Liver (tissue), 7 donors: ENCODE measurements at regions not wholly inside any gene's neighbourhood (a gene's known extent, or its start where the extent isn't known, plus 50 kb on each side); places are given as distances from the start of the nearest gene placed in this dataset.

ENCODE experiments used
- DNase-seq: peaks from one replicate; pipeline ENCODE4 v3.0.0-alpha.2; 2017; ENCODE audit warnings: low spot score
- H3K27ac ChIP-seq, 2 donors: one replicate each; pipeline ENCODE4 v1.7.0; 2013; ENCODE audit warnings: inconsistent platforms in 2 of 2, low read length in 2 of 2, control low read depth in 1 of 2, low read depth in 1 of 2, mild to moderate bottlenecking in 1 of 2
- H3K27me3 ChIP-seq, 4 donors: one replicate each; pipeline versions ENCODE4 v1.6.1 to v1.7.0; 2013; ENCODE audit warnings: low read length in 3 of 4, inconsistent platforms in 1 of 4, mild to moderate bottlenecking in 1 of 4, moderate library complexity in 1 of 4; ENCODE audit not compliant: control insufficient read depth in 4 of 4, insufficient read depth in 4 of 4
- H3K36me3 ChIP-seq, 4 donors: one replicate each; pipeline versions ENCODE4 v1.6.1 to v1.7.0; 2013; ENCODE audit warnings: low read length in 3 of 4, mild to moderate bottlenecking in 3 of 4, low read depth in 1 of 4, moderate library complexity in 1 of 4; ENCODE audit not compliant: control insufficient read depth in 4 of 4, insufficient read depth in 3 of 4
- H3K4me1 ChIP-seq, 4 donors: one replicate each; pipeline versions ENCODE4 v1.6.1 to v1.7.0; 2013; ENCODE audit warnings: low read length in 3 of 4, mild to moderate bottlenecking in 3 of 4, moderate library complexity in 1 of 4; ENCODE audit not compliant: control insufficient read depth in 4 of 4, insufficient read depth in 4 of 4
- H3K4me3 ChIP-seq, 3 donors: one replicate each; pipeline versions ENCODE4 v1.6.1 to v1.7.0; 2013; ENCODE audit warnings: low read length in 3 of 3, control low read depth in 1 of 3, low read depth in 1 of 3, mild to moderate bottlenecking in 1 of 3
- H3K9ac ChIP-seq, 2 donors: one replicate each; pipeline ENCODE4 v1.7.0; 2013; ENCODE audit warnings: low read length in 2 of 2, mild to moderate bottlenecking in 2 of 2, moderate library complexity in 2 of 2, control low read depth in 1 of 2, low read depth in 1 of 2
- H3K9me3 ChIP-seq, 4 donors: one replicate each; pipeline versions ENCODE4 v1.6.1 to v1.7.0; 2013; ENCODE audit warnings: low read length in 3 of 4; ENCODE audit not compliant: control insufficient read depth in 4 of 4
- EGR1 ChIP-seq, 2 donors: IDR thresholded peaks; 2 replicates each; pipeline ENCODE4 v1.6.1; 2016 to 2018; ENCODE audit warnings: antibody characterized with exemption in 2 of 2, low read depth in 2 of 2
- FOXA1 ChIP-seq: IDR thresholded peaks from 2 replicates; pipeline ENCODE4 v1.6.1; 2016; ENCODE audit warnings: antibody characterized with exemption
- GABPA ChIP-seq, 2 donors: IDR thresholded peaks in 1 of 2; conservative IDR thresholded peaks in 1 of 2; 2 replicates each; pipeline ENCODE4 v1.6.1; 2016; ENCODE audit warnings: antibody characterized with exemption in 2 of 2, mild to moderate bottlenecking in 1 of 2, moderate library complexity in 1 of 2
- HNF4A ChIP-seq, 2 donors: conservative IDR thresholded peaks; 2 replicates each; pipeline ENCODE4 v1.6.1; 2016; ENCODE audit warnings: antibody characterized with exemption in 2 of 2, mild to moderate bottlenecking in 2 of 2
- JUND ChIP-seq, 2 donors: IDR thresholded peaks; 2 replicates each; pipeline ENCODE4 v1.6.1; 2016; ENCODE audit warnings: antibody characterized with exemption in 2 of 2
- NR2F2 ChIP-seq: IDR thresholded peaks from 2 replicates; pipeline ENCODE4 v1.6.1; 2016; ENCODE audit warnings: antibody characterized with exemption
- SP1 ChIP-seq: IDR thresholded peaks from 2 replicates; pipeline ENCODE4 v1.6.1; 2018; ENCODE audit warnings: antibody characterized with exemption, mild to moderate bottlenecking
- TAF1 ChIP-seq: conservative IDR thresholded peaks from 2 replicates; pipeline ENCODE4 v1.6.1; 2016; ENCODE audit warnings: antibody characterized with exemption, mild to moderate bottlenecking
- YY1 ChIP-seq: IDR thresholded peaks from 2 replicates; pipeline ENCODE4 v1.6.1; 2016; ENCODE audit warnings: antibody characterized with exemption, mild to moderate bottlenecking
- WGBS: extraction: QIAGEN DNeasy Blood & Tissue Kit; methylation state at CpG from one replicate; pipeline ENCODE4 v1.1.7; 2013; 5-methylcytosine and 5-hydroxymethylcytosine counted together
- TF ChIP-seq, protein P1 (sequence below): IDR thresholded peaks from 2 replicates; pipeline ENCODE4 v1.6.1; 2016; ENCODE audit warnings: antibody characterized with exemption
- TF ChIP-seq, protein P2 (sequence below): IDR thresholded peaks from 2 replicates; pipeline ENCODE4 v1.6.1; 2016; ENCODE audit warnings: antibody characterized with exemption
- TF ChIP-seq, protein P3 (sequence below): IDR thresholded peaks from 2 replicates; pipeline ENCODE4 v1.6.1; 2016; ENCODE audit warnings: antibody characterized with exemption
- donor health status: healthy.
- donor health status: healthy.
- donor health status: healthy.
- donor health status: healthy.

DNA sequence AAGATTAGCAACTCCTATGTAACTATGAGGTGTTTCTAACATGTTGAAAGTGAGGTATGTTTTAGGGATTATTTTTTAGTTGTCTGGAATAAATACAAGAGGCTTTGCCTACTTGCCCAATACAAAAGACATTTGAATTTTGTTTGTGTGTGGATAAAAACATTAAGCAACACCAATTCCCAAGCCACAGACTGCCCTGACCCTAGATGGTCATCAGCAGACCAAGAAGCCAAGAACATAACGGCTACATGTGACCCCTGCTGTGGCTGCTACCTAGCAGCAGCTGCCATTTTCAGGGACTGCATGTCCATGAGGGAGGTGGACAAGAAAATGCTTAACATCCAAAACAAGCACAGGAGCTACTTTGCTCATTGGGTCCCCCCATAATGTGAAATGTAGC is 70.5 kb upstream of the QRFPR start:
- H3K36me3 ChIP-seq: no peaks in the 10 kb centered on the region
- H3K4me3 ChIP-seq: no peak overlapping the region
- no peaks in the 10 kb centered on the region for H3K4me1 ChIP-seq
- H3K9me3 ChIP-seq: no peaks in the 10 kb centered on the region
- no peak overlapping the region for H3K27ac ChIP-seq
- 65% methylated on average over 1 of the region's 1 CpG for whole genome bisulfite sequencing
- peaks cover 0 to 3% (median 0%) of the 10 kb centered on the region in 4 donors for H3K27me3 ChIP-seq
- H3K9ac ChIP-seq: no peak overlapping the region
- no peak for DNase-seq
- TF ChIP-seq JUND (IDR thresholded peaks at IDR 0.05) (no peak), NR2F2 (no peak), GABPA (IDR thresholded peaks at IDR 0.05 in 1 of 2, conservative IDR thresholded peaks at IDR 0.05 in 1 of 2) (no peak), SP1 (no peak), HNF4A (conservative IDR thresholded peaks at IDR 0.05) (no peak), EGR1 (IDR thresholded peaks at IDR 0.05; ENCODE audit: low read depth in 2 of 2) (no peak), YY1 (no peak), FOXA1 (no peak)
- TF ChIP-seq, protein P1, sequence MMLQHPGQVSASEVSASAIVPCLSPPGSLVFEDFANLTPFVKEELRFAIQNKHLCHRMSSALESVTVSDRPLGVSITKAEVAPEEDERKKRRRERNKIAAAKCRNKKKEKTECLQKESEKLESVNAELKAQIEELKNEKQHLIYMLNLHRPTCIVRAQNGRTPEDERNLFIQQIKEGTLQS: no peak
- TF ChIP-seq, protein P2, sequence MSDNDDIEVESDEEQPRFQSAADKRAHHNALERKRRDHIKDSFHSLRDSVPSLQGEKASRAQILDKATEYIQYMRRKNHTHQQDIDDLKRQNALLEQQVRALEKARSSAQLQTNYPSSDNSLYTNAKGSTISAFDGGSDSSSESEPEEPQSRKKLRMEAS: no peak

DNA sequence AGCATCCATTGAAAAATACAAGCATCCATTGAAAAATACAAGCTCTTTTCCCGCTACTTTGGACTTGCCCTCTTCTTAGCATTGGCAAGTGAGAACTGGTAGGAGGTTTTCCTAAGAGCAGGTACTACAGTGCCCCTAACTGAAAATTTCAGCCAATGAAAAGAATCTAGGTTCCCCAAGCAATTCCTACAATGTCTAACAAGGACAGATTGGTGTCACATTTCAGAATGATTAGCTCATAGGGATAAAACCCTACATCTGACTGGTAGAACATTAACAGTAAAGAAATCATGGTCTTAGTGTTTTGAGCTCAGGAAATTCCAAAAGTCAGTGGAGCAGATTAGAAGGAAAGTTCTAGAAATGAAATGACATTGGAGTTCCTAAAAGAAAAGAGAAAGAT is 68.6 kb upstream of the QRFPR start:
- Histone ChIP-seq H3K9me3 (no peaks in the 10 kb centered on the region), H3K4me3 (no peak overlapping the region), H3K27me3 (peaks cover 0 to 3% (median 0%) of the 10 kb centered on the region in 4 donors), H3K9ac (no peak overlapping the region), H3K27ac (no peak overlapping the region), H3K4me1 (no peaks in the 10 kb centered on the region), H3K36me3 (no peaks in the 10 kb centered on the region)
- TF ChIP-seq GABPA (IDR thresholded peaks at IDR 0.05 in 1 of 2, conservative IDR thresholded peaks at IDR 0.05 in 1 of 2): no peak
- no peak for DNase-seq
- WGBS: 88% methylated on average over 1 of the region's 1 CpG

DNA sequence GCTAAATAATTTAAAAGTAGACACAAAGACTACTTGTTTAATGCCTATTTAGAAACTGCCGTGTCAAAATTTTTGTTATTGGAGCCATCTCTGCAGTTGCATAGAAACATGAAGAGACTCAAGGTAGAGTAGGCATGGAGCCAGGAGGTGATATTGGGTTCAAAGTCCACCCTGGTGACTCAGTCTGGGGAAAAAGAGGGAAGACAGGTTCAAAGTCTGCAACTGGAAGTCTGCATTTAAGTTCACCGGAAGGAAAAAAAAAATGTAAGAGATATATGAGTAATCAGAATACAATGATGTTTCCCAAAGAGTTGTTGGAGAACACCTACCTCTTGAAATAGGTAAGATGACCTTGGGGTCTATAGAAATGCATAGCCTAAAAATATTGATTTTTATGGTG is 67.4 kb upstream of the QRFPR start:
- 83% methylated on average over 2 of the region's 2 CpGs for WGBS
- no peak overlapping the region for H3K9ac ChIP-seq
- no peaks in the 10 kb centered on the region for H3K4me1 ChIP-seq
- no peak overlapping the region for H3K27ac ChIP-seq
- no peaks in the 10 kb centered on the region for H3K36me3 ChIP-seq
- DNase-seq: no peak
- H3K4me3 ChIP-seq: no peak overlapping the region
- peaks cover 0 to under 1% (median 0%) of the 10 kb centered on the region in 4 donors for H3K27me3 ChIP-seq
- H3K9me3 ChIP-seq: no peaks in the 10 kb centered on the region
- TF ChIP-seq, protein P1: no peak
- TF ChIP-seq TAF1 (no peak), YY1 (no peak), EGR1 (IDR thresholded peaks at IDR 0.05; ENCODE audit: low read depth in 2 of 2) (no peak), GABPA (IDR thresholded peaks at IDR 0.05 in 1 of 2, conservative IDR thresholded peaks at IDR 0.05 in 1 of 2) (no peak), JUND (IDR thresholded peaks at IDR 0.05) (no peak), HNF4A (conservative IDR thresholded peaks at IDR 0.05) (peak in 1 of 2 donors; percentile 11)
- TF ChIP-seq, protein P3, sequence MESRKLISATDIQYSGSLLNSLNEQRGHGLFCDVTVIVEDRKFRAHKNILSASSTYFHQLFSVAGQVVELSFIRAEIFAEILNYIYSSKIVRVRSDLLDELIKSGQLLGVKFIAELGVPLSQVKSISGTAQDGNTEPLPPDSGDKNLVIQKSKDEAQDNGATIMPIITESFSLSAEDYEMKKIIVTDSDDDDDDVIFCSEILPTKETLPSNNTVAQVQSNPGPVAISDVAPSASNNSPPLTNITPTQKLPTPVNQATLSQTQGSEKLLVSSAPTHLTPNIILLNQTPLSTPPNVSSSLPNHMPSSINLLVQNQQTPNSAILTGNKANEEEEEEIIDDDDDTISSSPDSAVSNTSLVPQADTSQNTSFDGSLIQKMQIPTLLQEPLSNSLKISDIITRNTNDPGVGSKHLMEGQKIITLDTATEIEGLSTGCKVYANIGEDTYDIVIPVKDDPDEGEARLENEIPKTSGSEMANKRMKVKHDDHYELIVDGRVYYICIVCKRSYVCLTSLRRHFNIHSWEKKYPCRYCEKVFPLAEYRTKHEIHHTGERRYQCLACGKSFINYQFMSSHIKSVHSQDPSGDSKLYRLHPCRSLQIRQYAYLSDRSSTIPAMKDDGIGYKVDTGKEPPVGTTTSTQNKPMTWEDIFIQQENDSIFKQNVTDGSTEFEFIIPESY: no peak
